Osteoblast (primary cell): ENCODE measurements at regions not wholly inside any gene's neighbourhood (a gene's known extent, or its start where the extent isn't known, plus 50 kb on each side); places are given as distances from the start of the nearest gene placed in this dataset.

Experiments used
- DNase-seq: peaks from one replicate; pipeline ENCODE4 v3.0.0; 2011; ENCODE audit warnings: low spot score, mixed read lengths; ENCODE audit not compliant: insufficient read length; ENCODE audit errors: missing footprints
- H2AFZ ChIP-seq: 2 replicates; pipeline ENCODE4 v1.6.0; 2011; ENCODE audit warnings: mild to moderate bottlenecking, low read length
- H3K27ac ChIP-seq: 2 replicates; pipeline ENCODE4 v1.5.1; 2011; ENCODE audit warnings: mild to moderate bottlenecking, low read depth, low read length, moderate library complexity
- H3K27me3 ChIP-seq: 2 replicates; pipeline ENCODE4 v1.6.0; 2012; ENCODE audit warnings: mild to moderate bottlenecking, control low read depth, inconsistent platforms, low read length, moderate library complexity; ENCODE audit not compliant: insufficient read depth
- H3K36me3 ChIP-seq: 2 replicates; pipeline ENCODE4 v1.5.1; 2011; ENCODE audit warnings: mild to moderate bottlenecking, low read length, control low read depth, moderate library complexity; ENCODE audit not compliant: insufficient read depth
- H3K4me1 ChIP-seq: 2 replicates; pipeline ENCODE4 v1.5.1; 2011; ENCODE audit warnings: mild to moderate bottlenecking, low read length, control low read depth, moderate library complexity; ENCODE audit not compliant: insufficient read depth
- H3K4me2 ChIP-seq: 2 replicates; pipeline ENCODE4 v1.6.0; 2011; ENCODE audit warnings: mild to moderate bottlenecking, low read length; ENCODE audit not compliant: insufficient read depth
- H3K4me3 ChIP-seq: fragments of 200-600 bp; sonication (generic); 3 replicates; pipeline ENCODE4 v1.5.1; 2012; ENCODE audit warnings: mild to moderate bottlenecking, low read length, inconsistent platforms; ENCODE audit not compliant: insufficient read depth
- H3K79me2 ChIP-seq: 2 replicates; pipeline ENCODE4 v1.6.0; 2012; ENCODE audit warnings: mild to moderate bottlenecking, low read length, control low read depth, inconsistent platforms; ENCODE audit not compliant: insufficient read depth
- H3K9me3 ChIP-seq: 2 replicates; pipeline ENCODE4 v1.5.1; 2011; ENCODE audit warnings: low read depth, low read length, control low read depth
- H4K20me1 ChIP-seq: 2 replicates; pipeline ENCODE4 v1.6.0; 2012; ENCODE audit warnings: mild to moderate bottlenecking, low read length, control low read depth; ENCODE audit not compliant: insufficient read depth
- CTCF ChIP-seq: IDR thresholded peaks from 2 replicates; pipeline ENCODE4 v1.5.1; 2011; ENCODE audit warnings: mild to moderate bottlenecking, low read depth, low read length, moderate library complexity; ENCODE audit errors: extremely low read depth

- H3K27me3 ChIP-seq: no peaks in the 10 kb centered on the region
- no peak overlapping the region for H2AFZ ChIP-seq
- H3K4me1 ChIP-seq: no peaks in the 10 kb centered on the region
- no peak overlapping the region for H3K27ac ChIP-seq
- no peak overlapping the region for H3K4me3 ChIP-seq
- no peaks in the 10 kb centered on the region for H3K79me2 ChIP-seq
- DNase-seq: peak; percentile 32
- H4K20me1 ChIP-seq: no peaks in the 10 kb centered on the region
- TF ChIP-seq CTCF: no peak
- no peaks in the 10 kb centered on the region for H3K36me3 ChIP-seq
- no peaks in the 10 kb centered on the region for H3K9me3 ChIP-seq
- no peak overlapping the region for H3K4me2 ChIP-seq
Observed at GRCh38 chr4:8762951-8763735, 108.5 kb downstream of the HMX1 start.

- no peak for TF ChIP-seq CTCF
- Histone ChIP-seq H4K20me1 (no peaks in the 10 kb centered on the region), H3K9me3 (no peaks in the 10 kb centered on the region), H3K27ac (no peak overlapping the region), H2AFZ (no peak overlapping the region), H3K4me3 (no peak overlapping the region), H3K27me3 (no peaks in the 10 kb centered on the region), H3K4me1 (no peaks in the 10 kb centered on the region), H3K79me2 (no peaks in the 10 kb centered on the region), H3K36me3 (no peaks in the 10 kb centered on the region), H3K4me2 (no peak overlapping the region)
- DNase-seq: peak; percentile 75
Observed at GRCh38 chr4:8762356-8762755, 109.3 kb downstream of the HMX1 start.

GRCh38 chr4:8761824-8762205, 109.8 kb downstream of the HMX1 start:
- TF ChIP-seq CTCF: no peak
- no peaks in the 10 kb centered on the region for H3K36me3 ChIP-seq
- no peaks in the 10 kb centered on the region for H3K9me3 ChIP-seq
- DNase-seq: peak; percentile 21
- no peaks in the 10 kb centered on the region for H3K79me2 ChIP-seq
- no peak overlapping the region for H3K4me2 ChIP-seq
- no peaks in the 10 kb centered on the region for H4K20me1 ChIP-seq
- H3K27me3 ChIP-seq: no peaks in the 10 kb centered on the region
- no peak overlapping the region for H3K4me3 ChIP-seq
- H3K27ac ChIP-seq: no peak overlapping the region
- H2AFZ ChIP-seq: no peak overlapping the region
- no peaks in the 10 kb centered on the region for H3K4me1 ChIP-seq

GRCh38 chr4:8761167-8761823, 110.3 kb downstream of the HMX1 start:
- TF ChIP-seq CTCF: no peak
- no peaks in the 10 kb centered on the region for H4K20me1 ChIP-seq
- no peaks in the 10 kb centered on the region for H3K79me2 ChIP-seq
- no peaks in the 10 kb centered on the region for H3K27me3 ChIP-seq
- H3K36me3 ChIP-seq: no peaks in the 10 kb centered on the region
- H3K4me1 ChIP-seq: no peaks in the 10 kb centered on the region
- no peak overlapping the region for H3K4me2 ChIP-seq
- DNase-seq: peak; percentile 67
- H3K27ac ChIP-seq: no peak overlapping the region
- H3K4me3 ChIP-seq: no peak overlapping the region
- no peaks in the 10 kb centered on the region for H3K9me3 ChIP-seq
- no peak overlapping the region for H2AFZ ChIP-seq
